SK-N-SH treated with all-trans-retinoic acid at 6 μM for 48 hours (cell line): ENCODE measurements at regions not wholly inside any gene's neighbourhood (a gene's known extent, or its start where the extent isn't known, plus 50 kb on each side); places are given as distances from the start of the nearest gene placed in this dataset.

Experiments used
- OSR1 ChIP-seq: fragments of 250-450 bp; sonication (Bioruptor Pico); IDR thresholded peaks from 2 replicates; pipeline ENCODE4 v1.8.0; 2022; ENCODE audit warnings: moderate library complexity, mild to moderate bottlenecking, inconsistent platforms
- RARB ChIP-seq: fragments of 250-450 bp; sonication (Bioruptor Pico); IDR thresholded peaks from 2 replicates; pipeline ENCODE4 v1.8.0; 2021; ENCODE audit warnings: mild to moderate bottlenecking, moderate library complexity
- ZNF565 ChIP-seq: fragments of 450-650 bp; formaldehyde crosslinking; conservative IDR thresholded peaks from 2 replicates; pipeline ENCODE4 v1.5.0; 2020; ENCODE audit warnings: low read depth, mild to moderate bottlenecking, moderate library complexity
- ZNF8 ChIP-seq: fragments of 450-650 bp; formaldehyde crosslinking; IDR thresholded peaks from 2 replicates; pipeline ENCODE4 v1.5.0; 2020; ENCODE audit warnings: mild to moderate bottlenecking, moderate library complexity
- TF ChIP-seq, protein P1 (sequence below): fragments of 250-450 bp; sonication (Bioruptor Pico); IDR thresholded peaks from 2 replicates; pipeline ENCODE4 v1.5.1; 2021; ENCODE audit warnings: mild to moderate bottlenecking, moderate library complexity
- TF ChIP-seq, protein P2 (sequence below): fragments of 250-450 bp; sonication (Bioruptor Pico); IDR thresholded peaks from 2 replicates; pipeline ENCODE4 v1.8.0; 2020; ENCODE audit warnings: mild to moderate bottlenecking, moderate library complexity, borderline replicate concordance
- TF ChIP-seq, protein P3 (sequence below): fragments of 250-450 bp; sonication (Bioruptor Pico); IDR thresholded peaks from 2 replicates; pipeline ENCODE4 v1.8.0; 2021; ENCODE audit warnings: low read depth, mild to moderate bottlenecking, moderate library complexity, borderline replicate concordance

DNA sequence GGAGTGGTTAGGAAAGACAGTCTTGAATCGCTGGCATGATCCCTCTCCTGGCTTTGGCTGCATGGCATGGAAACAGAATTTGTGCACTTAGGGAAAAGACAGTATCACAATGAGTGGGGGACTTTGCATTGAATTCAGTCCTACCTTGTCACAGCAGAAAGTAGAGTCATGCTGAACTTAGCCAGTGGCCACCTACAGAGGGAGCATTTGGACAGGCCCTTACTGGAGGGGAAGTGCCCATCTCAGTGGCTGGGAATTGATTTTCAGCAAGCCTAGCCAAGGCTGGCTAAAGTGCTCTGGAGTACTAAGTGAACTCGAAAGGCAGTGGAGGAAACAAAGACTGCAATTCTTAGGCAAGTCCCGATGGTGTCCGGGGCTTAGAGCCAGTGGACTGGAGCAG lies 364.3 kb upstream of the TOM1L1 start:
- TF ChIP-seq, protein P1, sequence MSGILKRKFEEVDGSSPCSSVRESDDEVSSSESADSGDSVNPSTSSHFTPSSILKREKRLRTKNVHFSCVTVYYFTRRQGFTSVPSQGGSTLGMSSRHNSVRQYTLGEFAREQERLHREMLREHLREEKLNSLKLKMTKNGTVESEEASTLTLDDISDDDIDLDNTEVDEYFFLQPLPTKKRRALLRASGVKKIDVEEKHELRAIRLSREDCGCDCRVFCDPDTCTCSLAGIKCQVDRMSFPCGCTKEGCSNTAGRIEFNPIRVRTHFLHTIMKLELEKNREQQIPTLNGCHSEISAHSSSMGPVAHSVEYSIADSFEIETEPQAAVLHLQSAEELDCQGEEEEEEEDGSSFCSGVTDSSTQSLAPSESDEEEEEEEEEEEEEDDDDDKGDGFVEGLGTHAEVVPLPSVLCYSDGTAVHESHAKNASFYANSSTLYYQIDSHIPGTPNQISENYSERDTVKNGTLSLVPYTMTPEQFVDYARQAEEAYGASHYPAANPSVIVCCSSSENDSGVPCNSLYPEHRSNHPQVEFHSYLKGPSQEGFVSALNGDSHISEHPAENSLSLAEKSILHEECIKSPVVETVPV (CRISPR knock-in tag): no peak
- TF ChIP-seq OSR1 (CRISPR knock-in tag): no peak
- no peak for TF ChIP-seq ZNF565 (CRISPR knock-in tag)
- no peak for TF ChIP-seq RARB (CRISPR knock-in tag)
- TF ChIP-seq, protein P2, sequence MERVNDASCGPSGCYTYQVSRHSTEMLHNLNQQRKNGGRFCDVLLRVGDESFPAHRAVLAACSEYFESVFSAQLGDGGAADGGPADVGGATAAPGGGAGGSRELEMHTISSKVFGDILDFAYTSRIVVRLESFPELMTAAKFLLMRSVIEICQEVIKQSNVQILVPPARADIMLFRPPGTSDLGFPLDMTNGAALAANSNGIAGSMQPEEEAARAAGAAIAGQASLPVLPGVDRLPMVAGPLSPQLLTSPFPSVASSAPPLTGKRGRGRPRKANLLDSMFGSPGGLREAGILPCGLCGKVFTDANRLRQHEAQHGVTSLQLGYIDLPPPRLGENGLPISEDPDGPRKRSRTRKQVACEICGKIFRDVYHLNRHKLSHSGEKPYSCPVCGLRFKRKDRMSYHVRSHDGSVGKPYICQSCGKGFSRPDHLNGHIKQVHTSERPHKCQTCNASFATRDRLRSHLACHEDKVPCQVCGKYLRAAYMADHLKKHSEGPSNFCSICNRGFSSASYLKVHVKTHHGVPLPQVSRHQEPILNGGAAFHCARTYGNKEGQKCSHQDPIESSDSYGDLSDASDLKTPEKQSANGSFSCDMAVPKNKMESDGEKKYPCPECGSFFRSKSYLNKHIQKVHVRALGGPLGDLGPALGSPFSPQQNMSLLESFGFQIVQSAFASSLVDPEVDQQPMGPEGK (CRISPR knock-in tag): no peak
- TF ChIP-seq, protein P3, sequence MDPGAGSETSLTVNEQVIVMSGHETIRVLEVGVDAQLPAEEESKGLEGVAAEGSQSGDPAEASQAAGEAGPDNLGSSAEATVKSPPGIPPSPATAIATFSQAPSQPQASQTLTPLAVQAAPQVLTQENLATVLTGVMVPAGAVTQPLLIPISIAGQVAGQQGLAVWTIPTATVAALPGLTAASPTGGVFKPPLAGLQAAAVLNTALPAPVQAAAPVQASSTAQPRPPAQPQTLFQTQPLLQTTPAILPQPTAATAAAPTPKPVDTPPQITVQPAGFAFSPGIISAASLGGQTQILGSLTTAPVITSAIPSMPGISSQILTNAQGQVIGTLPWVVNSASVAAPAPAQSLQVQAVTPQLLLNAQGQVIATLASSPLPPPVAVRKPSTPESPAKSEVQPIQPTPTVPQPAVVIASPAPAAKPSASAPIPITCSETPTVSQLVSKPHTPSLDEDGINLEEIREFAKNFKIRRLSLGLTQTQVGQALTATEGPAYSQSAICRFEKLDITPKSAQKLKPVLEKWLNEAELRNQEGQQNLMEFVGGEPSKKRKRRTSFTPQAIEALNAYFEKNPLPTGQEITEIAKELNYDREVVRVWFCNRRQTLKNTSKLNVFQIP (CRISPR knock-in tag): no peak
- TF ChIP-seq ZNF8 (CRISPR knock-in tag): no peak
